IMR-90 (cell line): ENCODE measurements at regions not wholly inside any gene's neighbourhood (a gene's known extent, or its start where the extent isn't known, plus 50 kb on each side); places are given as distances from the start of the nearest gene placed in this dataset.

Experiments used
- ATAC-seq: fragments of 200-7000 bp; cut with Tn5 transposase; 2 replicates; pipeline ENCODE4 v1.9.1; 2020; ENCODE audit warnings: low read depth, mild to moderate bottlenecking, moderate library complexity
- BruUV-seq: library from RNA; stranded (reverse); fragments of 400-500 nt; replicated peaks from 2 replicates; lab custom pipeline; 2021; lab: Mats Ljungman, UMichigan
- CTCF ChIA-PET: fragments of 300-600 bp; formaldehyde crosslinking; extraction: SDS; loops from one replicate; lab custom pipeline; 2021; ENCODE audit warnings: antibody characterized with exemption; lab: Yijun Ruan, JAX
- POLR2A ChIA-PET: fragments of 300-600 bp; sonication (Branson Sonifier 250); formaldehyde crosslinking; loops from one replicate; lab custom pipeline; 2022; ENCODE audit warnings: antibody characterized with exemption; ENCODE audit not compliant: unreplicated experiment; lab: Charles Lee
- DNase-seq: peaks from one replicate; pipeline ENCODE4 v3.0.0; 2013
- H2AFZ ChIP-seq: replicated peaks from 2 replicates; pipeline ENCODE3; 2013; ENCODE audit warnings: low read length, mild to moderate bottlenecking; ENCODE audit not compliant: poor library complexity
- H2AK5ac ChIP-seq: 2 replicates; pipeline ENCODE4 v1.6.1; 2013; ENCODE audit warnings: low read depth, low read length, inconsistent platforms
- H2AK9ac ChIP-seq: replicated peaks from 2 replicates; pipeline ENCODE3; 2013; ENCODE audit warnings: mild to moderate bottlenecking, low read depth, low read length, moderate library complexity; ENCODE audit not compliant: poor library complexity
- H2BK120ac ChIP-seq: 2 replicates; pipeline ENCODE4 v1.6.1; 2013; ENCODE audit warnings: low read depth, low read length, inconsistent platforms
- H2BK15ac ChIP-seq: 3 replicates; pipeline ENCODE4 v1.6.1; 2013; ENCODE audit warnings: low read depth, low read length, inconsistent platforms
- H2BK20ac ChIP-seq: 2 replicates; pipeline ENCODE4 v1.6.1; 2013; ENCODE audit warnings: low read depth, mild to moderate bottlenecking, inconsistent platforms, low read length, moderate library complexity
- H2BK5ac ChIP-seq: 2 replicates; pipeline ENCODE4 v1.6.1; 2013; ENCODE audit warnings: mild to moderate bottlenecking, low read depth, low read length, inconsistent platforms; ENCODE audit not compliant: poor library complexity, severe bottlenecking
- H3K14ac ChIP-seq: replicated peaks from 2 replicates; pipeline ENCODE4 v1.6.1; 2013; ENCODE audit warnings: low read depth, low read length, inconsistent platforms
- H3K18ac ChIP-seq: 2 replicates; pipeline ENCODE4 v1.6.1; 2013; ENCODE audit warnings: low read depth, low read length, control low read depth
- H3K23ac ChIP-seq: 2 replicates; pipeline ENCODE4 v1.6.1; 2013; ENCODE audit warnings: low read depth, low read length, inconsistent platforms
- H3K27ac ChIP-seq: 2 replicates; pipeline ENCODE4 v1.5.1; 2013; ENCODE audit warnings: mild to moderate bottlenecking, control low read depth, low read length; ENCODE audit not compliant: insufficient read depth
- H3K27me3 ChIP-seq: 2 replicates; pipeline ENCODE4 v1.6.1; 2013; ENCODE audit warnings: low read length; ENCODE audit not compliant: control insufficient read depth, insufficient read depth
- H3K36me3 ChIP-seq: 2 replicates; pipeline ENCODE4 v1.6.1; 2013; ENCODE audit warnings: low read length, mixed read lengths; ENCODE audit not compliant: control insufficient read depth, insufficient read depth
- H3K4ac ChIP-seq: 2 replicates; pipeline ENCODE4 v1.6.1; 2013; ENCODE audit warnings: low read depth, low read length, inconsistent platforms
- H3K4me1 ChIP-seq: 2 replicates; pipeline ENCODE4 v1.6.1; 2013; ENCODE audit warnings: low read length, mixed read lengths; ENCODE audit not compliant: control insufficient read depth, insufficient read depth
- H3K4me2 ChIP-seq: 2 replicates; pipeline ENCODE4 v1.6.1; 2013; ENCODE audit warnings: low read depth, mild to moderate bottlenecking, control low read depth, low read length, moderate library complexity
- H3K4me3 ChIP-seq: 2 replicates; pipeline ENCODE4 v1.5.1; 2013; ENCODE audit warnings: low read depth, mild to moderate bottlenecking, control low read depth, low read length, moderate library complexity; ENCODE audit not compliant: insufficient read depth
- H3K56ac ChIP-seq: 2 replicates; pipeline ENCODE4 v1.6.1; 2013; ENCODE audit warnings: low read length, inconsistent platforms; ENCODE audit not compliant: insufficient read depth; ENCODE audit errors: extremely low read depth
- H3K79me1 ChIP-seq, 2 experiments: 2 replicates each; pipeline ENCODE4 v1.6.1; 2013; ENCODE audit warnings: low read length in 2 of 2, inconsistent platforms in 1 of 2, low read depth in 1 of 2
- H3K9ac ChIP-seq: 2 replicates; pipeline ENCODE4 v1.6.1; 2013; ENCODE audit warnings: low read depth, low read length, control low read depth
- H3K9me1 ChIP-seq: 2 replicates; pipeline ENCODE4 v1.6.1; 2013; ENCODE audit warnings: low read length, inconsistent platforms; ENCODE audit not compliant: insufficient read depth
- H3K9me3 ChIP-seq: 2 replicates; pipeline ENCODE4 v1.6.1; 2013; ENCODE audit warnings: low read length; ENCODE audit not compliant: control insufficient read depth, insufficient read depth
- H4K20me1 ChIP-seq: 2 replicates; pipeline ENCODE4 v1.6.1; 2013; ENCODE audit warnings: low read length, inconsistent platforms; ENCODE audit not compliant: insufficient read depth
- H4K5ac ChIP-seq: 2 replicates; pipeline ENCODE4 v1.6.1; 2013; ENCODE audit warnings: mild to moderate bottlenecking, low read depth, low read length, control low read depth
- H4K8ac ChIP-seq, 2 experiments: 2 replicates each; pipeline ENCODE4 v1.6.1; 2013; ENCODE audit warnings: low read depth in 2 of 2, low read length in 2 of 2, control low read depth in 1 of 2, inconsistent platforms in 1 of 2
- H4K91ac ChIP-seq: 2 replicates; pipeline ENCODE4 v1.6.1; 2013; ENCODE audit warnings: low read depth, low read length, inconsistent platforms; ENCODE audit not compliant: insufficient read depth
- CEBPB ChIP-seq: IDR thresholded peaks from 2 replicates; pipeline ENCODE4 v1.6.1; 2012; ENCODE audit warnings: low read depth, low read length, improper control_type of control experiment
- CTCF ChIP-seq: conservative IDR thresholded peaks from 2 replicates; pipeline ENCODE4 v1.5.1; 2012; ENCODE audit warnings: mild to moderate bottlenecking, low read depth, low read length, improper control_type of control experiment
- ELK1 ChIP-seq: fragments of 150-350 bp; IDR thresholded peaks from 2 replicates; pipeline ENCODE4 v1.6.1; 2016; ENCODE audit warnings: low read depth, mild to moderate bottlenecking, low read length, moderate library complexity, borderline replicate concordance
- FOS ChIP-seq: fragments of 150-350 bp; IDR thresholded peaks from 2 replicates; pipeline ENCODE4 v1.6.1; 2016; ENCODE audit warnings: low read depth, low read length
- SMC3 ChIP-seq: fragments of 150-350 bp; IDR thresholded peaks from 2 replicates; pipeline ENCODE4 v1.6.1; 2016; ENCODE audit warnings: low read depth, mild to moderate bottlenecking, antibody characterized with exemption, low read length, moderate library complexity
- WGBS, 2 experiments: methylation state at CpG; one replicate each; pipeline versions ENCODE4 v1.1.5 to v1.1.7; 2013; ENCODE audit warnings: missing lambda C conversion rate in 2 of 2; ENCODE audit not compliant: insufficient read length in 1 of 2; ENCODE audit errors: extremely low coverage in 2 of 2; 5-methylcytosine and 5-hydroxymethylcytosine counted together
- dilution Hi-C: fragments of 300-500 bp; cut with HindIII; formaldehyde crosslinking; loops from one replicate; pipeline ENCODE4 v1.14.3; 2018; ENCODE audit warnings: low sequenced_read_pairs; ENCODE audit not compliant: unreplicated experiment
- in situ Hi-C: fragments of 300-500 bp; cut with MboI; formaldehyde crosslinking; loops from 3 replicates; pipeline ENCODE4 v1.14.3; 2019; ENCODE audit warnings: low sequenced_read_pairs, inconsistent platforms, mixed read lengths
- intact Hi-C: fragments of 100-400 bp; cut with micrococcal nuclease; formaldehyde crosslinking; loops from 2 replicates; pipeline ENCODE4 v1.10.0; 2022

GRCh38 chr4:13950491-13950890 lies 323.0 kb upstream of the BOD1L1 start:
- in situ Hi-C loops (no loop called here), intact Hi-C loops (no loop called here), dilution Hi-C loops (no loop called here)
- Histone ChIP-seq H2BK5ac (no peak overlapping the region), H3K27ac (no peak overlapping the region), H2AK5ac (no peak overlapping the region), H2BK120ac (no peak overlapping the region), H3K9ac (no peak overlapping the region), H2BK15ac (no peak overlapping the region), H3K4me1 (no peaks in the 10 kb centered on the region), H3K4ac (no peak overlapping the region), H3K9me1 (no peaks in the 10 kb centered on the region), H3K36me3 (no peaks in the 10 kb centered on the region), H3K4me2 (no peak overlapping the region), H3K14ac (no peak overlapping the region), H3K18ac (no peak overlapping the region), H2AFZ (no peak overlapping the region), H3K79me1 (no peaks in the 10 kb centered on the region), H3K4me3 (no peak overlapping the region), H2AK9ac (no peak overlapping the region), H4K5ac (no peak overlapping the region), H4K8ac (no peak overlapping the region), H3K27me3 (no peaks in the 10 kb centered on the region), H3K9me3 (no peaks in the 10 kb centered on the region), H2BK20ac (no peak overlapping the region), H3K56ac (no peak overlapping the region), H4K20me1 (no peaks in the 10 kb centered on the region), H4K91ac (no peak overlapping the region), H3K23ac (no peak overlapping the region)
- 72% methylated on average over 2 of the region's 4 CpGs; no CpG with 5 or more reads in 1 of the 2 experiments for WGBS, 2 experiments
- ChIA-PET CTCF (no interaction called here), POLR2A (no interaction called here)
- ATAC-seq, result no peak
- BruUV-seq, result no TSS peak
- DNase-seq, result no peak
- TF ChIP-seq CEBPB (no peak), SMC3 (no peak), ELK1 (no peak), FOS (no peak), CTCF (no peak)
